PC-9 (cell line): ENCODE measurements at regions not wholly inside any gene's neighbourhood (a gene's known extent, or its start where the extent isn't known, plus 50 kb on each side); places are given as distances from the start of the nearest gene placed in this dataset.
"Not testable (repeated sequence)": the region's sequence is repeated elsewhere in the genome, so short reads cannot be mapped to it uniquely, and the experiment has no call there.

ENCODE experiments used
- BruUV-seq: library from RNA; stranded (reverse); fragments of 400-500 nt; replicated peaks from 2 replicates; lab custom pipeline; 2021; lab: Mats Ljungman, UMichigan
- CTCF ChIA-PET: fragments of 300-600 bp; sonication (Branson Sonifier 250); formaldehyde crosslinking; loops from one replicate; lab custom pipeline; 2022; ENCODE audit warnings: antibody characterized with exemption; lab: Charles Lee
- POLR2A ChIA-PET: fragments of 300-600 bp; sonication (Branson Sonifier 250); formaldehyde crosslinking; loops from one replicate; lab custom pipeline; 2022; ENCODE audit warnings: antibody characterized with exemption; ENCODE audit not compliant: unreplicated experiment; lab: Charles Lee
- DNase-seq, 2 experiments: peaks; one replicate each; pipeline versions ENCODE4 v3.0.0 to v3.0.0-alpha.2; 2015 to 2022; ENCODE audit warnings: mixed read lengths in 1 of 2
- H2AFZ ChIP-seq: fragments of 200-600 bp; sonication (generic); 2 replicates; pipeline ENCODE4 v1.8.1; 2017; ENCODE audit warnings: antibody characterized with exemption
- H3F3A ChIP-seq: fragments of 200-600 bp; sonication (generic); 2 replicates; pipeline ENCODE4 v1.8.1; 2017; ENCODE audit warnings: antibody characterized with exemption, mild to moderate bottlenecking, low read depth; ENCODE audit not compliant: insufficient read depth
- H3K27ac ChIP-seq: fragments of 200-600 bp; sonication (generic); 2 replicates; pipeline ENCODE4 v1.6.1; 2016; ENCODE audit warnings: mixed run types
- H3K27me3 ChIP-seq: fragments of 200-600 bp; sonication (generic); 2 replicates; pipeline ENCODE4 v1.6.1; 2016; ENCODE audit warnings: low read depth, mixed run types; ENCODE audit not compliant: insufficient read depth
- H3K36me3 ChIP-seq: fragments of 200-600 bp; sonication (generic); 2 replicates; pipeline ENCODE4 v1.6.1; 2016; ENCODE audit warnings: low read depth, mixed run types
- H3K4me1 ChIP-seq: fragments of 200-600 bp; sonication (generic); replicated peaks from 2 replicates; pipeline ENCODE4 v1.6.1; 2016; ENCODE audit warnings: mixed run types; ENCODE audit not compliant: insufficient read depth
- H3K4me2 ChIP-seq: fragments of 200-600 bp; sonication (generic); 2 replicates; pipeline ENCODE4 v1.6.1; 2017; ENCODE audit warnings: mixed run types
- H3K4me3 ChIP-seq: fragments of 200-600 bp; sonication (generic); 2 replicates; pipeline ENCODE4 v1.6.1; 2016; ENCODE audit warnings: mixed run types
- H3K79me2 ChIP-seq: fragments of 200-600 bp; sonication (generic); 2 replicates; pipeline ENCODE4 v1.6.1; 2017; ENCODE audit warnings: low read depth, mixed run types
- H3K9me2 ChIP-seq: fragments of 200-600 bp; sonication (generic); 2 replicates; pipeline ENCODE4 v1.8.1; 2017; ENCODE audit warnings: mild to moderate bottlenecking; ENCODE audit not compliant: insufficient read depth
- H3K9me3 ChIP-seq: fragments of 200-600 bp; sonication (generic); 2 replicates; pipeline ENCODE4 v1.8.1; 2016; ENCODE audit warnings: low read depth; ENCODE audit not compliant: insufficient read depth
- H4K20me1 ChIP-seq: fragments of 200-600 bp; sonication (generic); 2 replicates; pipeline ENCODE4 v1.8.1; 2017; ENCODE audit not compliant: insufficient read depth
- intact Hi-C: fragments of 100-400 bp; cut with micrococcal nuclease; formaldehyde crosslinking; loops from one replicate; pipeline ENCODE4 v1.10.0; 2022; ENCODE audit not compliant: unreplicated experiment

GRCh38 chr11:49283911-49284310 lies 75.5 kb upstream of the FOLH1 start:
- CTCF ChIA-PET, H3K27ac ChIP-seq, H3K4me3 ChIP-seq, H3F3A ChIP-seq, H3K36me3 ChIP-seq, H3K4me2 ChIP-seq, intact Hi-C loops, H3K27me3 ChIP-seq, BruUV-seq, H3K79me2 ChIP-seq, H3K9me3 ChIP-seq, H2AFZ ChIP-seq, POLR2A ChIA-PET, H3K9me2 ChIP-seq, DNase-seq, H4K20me1 ChIP-seq, H3K4me1 ChIP-seq: not testable (repeated sequence)

GRCh38 chr11:49283282-49283681 lies 74.9 kb upstream of the FOLH1 start:
- H3K4me3 ChIP-seq, H4K20me1 ChIP-seq, POLR2A ChIA-PET, CTCF ChIA-PET, H3K27me3 ChIP-seq, H3K79me2 ChIP-seq, H3K4me2 ChIP-seq, H2AFZ ChIP-seq, H3K27ac ChIP-seq, DNase-seq, H3K9me2 ChIP-seq, H3F3A ChIP-seq, intact Hi-C loops, H3K9me3 ChIP-seq, BruUV-seq, H3K4me1 ChIP-seq, H3K36me3 ChIP-seq: not testable (repeated sequence)

- H3K27me3 ChIP-seq, H3K4me3 ChIP-seq, H3K4me1 ChIP-seq, H3K27ac ChIP-seq, H3K9me3 ChIP-seq, CTCF ChIA-PET, H2AFZ ChIP-seq, DNase-seq, H3K4me2 ChIP-seq, intact Hi-C loops, H3F3A ChIP-seq, H3K9me2 ChIP-seq, H4K20me1 ChIP-seq, BruUV-seq, H3K79me2 ChIP-seq, POLR2A ChIA-PET, H3K36me3 ChIP-seq: not testable (repeated sequence)
Measured at GRCh38 chr11:49282125-49282524, 73.7 kb upstream of the FOLH1 start.

- H3K4me1 ChIP-seq, H3K4me3 ChIP-seq, H2AFZ ChIP-seq, H3K36me3 ChIP-seq, H3F3A ChIP-seq, POLR2A ChIA-PET, H3K9me2 ChIP-seq, intact Hi-C loops, BruUV-seq, DNase-seq, H3K4me2 ChIP-seq, CTCF ChIA-PET, H3K27ac ChIP-seq, H3K27me3 ChIP-seq, H3K79me2 ChIP-seq, H3K9me3 ChIP-seq, H4K20me1 ChIP-seq: not testable (repeated sequence)
Measured at GRCh38 chr11:49277951-49278350, 69.5 kb upstream of the FOLH1 start.
